B cell (primary cell): ENCODE measurements at regions not wholly inside any gene's neighbourhood (a gene's known extent, or its start where the extent isn't known, plus 50 kb on each side); places are given as distances from the start of the nearest gene placed in this dataset.

Experiments
- ATAC-seq: fragments of 200-7000 bp; cut with Tn5 transposase; one replicate; pipeline ENCODE4 v1.10.0; 2021; ENCODE audit warnings: low read depth, mild to moderate bottlenecking, moderate number of reproducible peaks, moderate library complexity
- CTCF ChIA-PET: fragments of 350-600 bp; sonication (Branson Sonifier 250); formaldehyde crosslinking; loops from one replicate; lab custom pipeline; 2021; ENCODE audit warnings: antibody characterized with exemption, inconsistent platforms; lab: Charles Lee
- POLR2A ChIA-PET: fragments of 350-600 bp; sonication (Branson Sonifier 250); formaldehyde crosslinking; loops from one replicate; lab custom pipeline; 2021; ENCODE audit warnings: antibody characterized with exemption; lab: Charles Lee
- DNase-seq: peaks from one replicate; pipeline ENCODE4 v3.0.0; 2013
- H2AFZ ChIP-seq: 2 replicates; pipeline ENCODE4 v1.6.1; 2012; ENCODE audit warnings: mild to moderate bottlenecking, low read depth, low read length; ENCODE audit not compliant: insufficient read depth, poor library complexity, severe bottlenecking
- H3K27ac ChIP-seq, 2 donors: 1 replicate in 1 of 2; 2 replicates in 1 of 2; pipeline ENCODE4 v1.5.1; 2012 to 2013; ENCODE audit warnings: low read length in 2 of 2, mild to moderate bottlenecking in 2 of 2, moderate library complexity in 1 of 2
- H3K27me3 ChIP-seq, 4 experiments: fragments of 200-600 bp in 1 of 4; sonication (generic) in 1 of 4; replicated peaks in 1 of 4; 1 replicate in 2 of 4; 2 replicates in 2 of 4; pipeline versions ENCODE4 v1.6.1 to v1.7.0; 2013 to 2016; ENCODE audit warnings: low read length in 3 of 4, mild to moderate bottlenecking in 2 of 4, mixed read lengths in 1 of 4, moderate library complexity in 1 of 4; ENCODE audit not compliant: insufficient read depth in 4 of 4, control insufficient read depth in 3 of 4; ENCODE audit errors: control extremely low read depth in 1 of 4
- H3K36me3 ChIP-seq, 2 experiments: replicated peaks in 1 of 2; 1 replicate in 1 of 2; 2 replicates in 1 of 2; pipeline versions ENCODE4 v1.6.1 to v1.7.1; 2013; ENCODE audit warnings: low read length in 1 of 2; ENCODE audit not compliant: insufficient read depth in 2 of 2, control insufficient read depth in 1 of 2; ENCODE audit errors: control extremely low read depth in 1 of 2, extremely low read depth in 1 of 2
- H3K4me1 ChIP-seq, 2 donors: fragments of 200-600 bp in 1 of 2; sonication (generic) in 1 of 2; 1 replicate in 1 of 2; 2 replicates in 1 of 2; pipeline versions ENCODE4 v1.5.1 to v1.6.1; 2013 to 2017; ENCODE audit warnings: low read length in 2 of 2; ENCODE audit not compliant: control insufficient read depth in 2 of 2, insufficient read depth in 2 of 2
- H3K4me2 ChIP-seq: replicated peaks from 2 replicates; pipeline ENCODE3; 2012; ENCODE audit warnings: mild to moderate bottlenecking, low read depth, low read length; ENCODE audit not compliant: poor library complexity, severe bottlenecking
- H3K4me3 ChIP-seq, 5 experiments: fragments of 200-600 bp in 1 of 5; sonication (generic) in 1 of 5; 1 replicate in 3 of 5; 2 replicates in 2 of 5; pipeline versions ENCODE4 v1.5.1 to v1.7.0; 2011 to 2016; ENCODE audit warnings: low read length in 4 of 5, mild to moderate bottlenecking in 4 of 5, low read depth in 2 of 5, control low read depth in 1 of 5, moderate library complexity in 1 of 5; ENCODE audit not compliant: insufficient read depth in 1 of 5; ENCODE audit errors: control extremely low read depth in 1 of 5, extremely low read depth in 1 of 5
- H3K79me2 ChIP-seq: fragments of 200-600 bp; sonication (generic); one replicate; pipeline ENCODE4 v1.6.0; 2016; ENCODE audit warnings: low read length; ENCODE audit not compliant: control insufficient read depth, insufficient read depth
- H3K9ac ChIP-seq: fragments of 200-600 bp; sonication (generic); 2 replicates; pipeline ENCODE4 v1.6.1; 2017; ENCODE audit warnings: mild to moderate bottlenecking, low read length, moderate library complexity
- H3K9me3 ChIP-seq, 3 donors: one replicate each; pipeline versions ENCODE4 v1.6.1 to v1.7.1; 2013; ENCODE audit warnings: low read length in 2 of 3; ENCODE audit not compliant: control insufficient read depth in 2 of 3, insufficient read depth in 1 of 3; ENCODE audit errors: control extremely low read depth in 1 of 3
- H4K20me1 ChIP-seq: 2 replicates; pipeline ENCODE4 v1.6.0; 2012; ENCODE audit warnings: mild to moderate bottlenecking, low read length; ENCODE audit not compliant: insufficient read depth, control insufficient read depth, poor library complexity, severe bottlenecking
- H3K27ac Mint-ChIP-seq: one replicate; pipeline ENCODE4 v1.8.0; 2021; ENCODE audit warnings: mixed read lengths
- H3K27me3 Mint-ChIP-seq: one replicate; pipeline ENCODE4 v1.8.0; 2021; ENCODE audit warnings: mixed read lengths
- H3K4me1 Mint-ChIP-seq: one replicate; pipeline ENCODE4 v1.8.0; 2021; ENCODE audit warnings: mixed read lengths
- H3K4me3 Mint-ChIP-seq: one replicate; pipeline ENCODE4 v1.8.0; 2021; ENCODE audit warnings: mixed read lengths
- H3K9me3 Mint-ChIP-seq: one replicate; pipeline ENCODE4 v1.8.0; 2022; ENCODE audit warnings: mixed read lengths; ENCODE audit not compliant: insufficient read depth
- EZH2 ChIP-seq: IDR thresholded peaks from 2 replicates; pipeline ENCODE4 v1.6.1; 2012; ENCODE audit warnings: borderline replicate concordance, low read depth, mild to moderate bottlenecking, moderate library complexity, low read length; ENCODE audit not compliant: insufficient read depth, poor library complexity, severe bottlenecking
- WGBS: methylation state at CpG from one replicate; pipeline ENCODE4 v1.1.5; 2013; ENCODE audit warnings: missing lambda C conversion rate; ENCODE audit not compliant: insufficient coverage; 5-methylcytosine and 5-hydroxymethylcytosine counted together
- intact Hi-C: fragments of 100-400 bp; cut with micrococcal nuclease; formaldehyde crosslinking; loops from one replicate; pipeline ENCODE4 v1.10.0; 2022
- TF ChIP-seq, protein P1 (sequence below): fragments of 200-600 bp; IDR thresholded peaks from one replicate; pipeline ENCODE4 v1.8.0; 2022; ENCODE audit warnings: antibody characterized with exemption, mild to moderate bottlenecking

DNA sequence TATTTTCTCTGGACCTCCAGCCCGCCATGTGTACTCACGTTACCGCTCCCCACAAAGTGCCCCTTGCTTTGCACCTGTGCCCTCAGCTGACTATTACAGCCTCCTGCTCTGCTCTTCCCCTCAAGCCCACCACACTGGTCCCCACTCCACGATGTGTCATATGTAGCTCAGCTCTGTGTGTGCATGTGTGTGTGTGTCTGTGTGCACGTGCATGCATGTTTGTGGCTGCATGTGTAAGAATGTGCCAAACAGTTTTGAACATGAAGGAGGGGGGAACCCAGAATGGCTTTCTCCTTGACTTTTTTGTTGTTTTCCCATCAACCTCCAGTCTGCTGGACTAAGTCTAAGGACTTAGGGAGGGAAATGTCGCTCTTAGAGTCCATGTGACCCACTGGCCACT lies 54.8 kb upstream of the BTRC start:
- Mint-ChIP-seq H3K27ac (no peak overlapping the region), H3K4me3 (no peak overlapping the region), H3K4me1 (no peaks in the 10 kb centered on the region), H3K27me3 (peaks cover 58% of the 10 kb centered on the region), H3K9me3 (no peaks in the 10 kb centered on the region)
- Histone ChIP-seq H3K4me1 (peaks cover 0 to 2% of the 10 kb centered on the region in 2 donors), H3K9ac (no peak overlapping the region), H3K79me2 (no peaks in the 10 kb centered on the region), H2AFZ (no peak overlapping the region), H3K27me3 (peaks cover 0 to 33% (median 8%) of the 10 kb centered on the region in 4 experiments), H3K36me3 (no peaks in the 10 kb centered on the region), H3K4me3 (no peak overlapping the region), H4K20me1 (no peaks in the 10 kb centered on the region), H3K9me3 (no peaks in the 10 kb centered on the region), H3K27ac (no peak overlapping the region), H3K4me2 (no peak overlapping the region)
- no peak for ATAC-seq
- TF ChIP-seq EZH2, result no peak
- TF ChIP-seq, protein P1, sequence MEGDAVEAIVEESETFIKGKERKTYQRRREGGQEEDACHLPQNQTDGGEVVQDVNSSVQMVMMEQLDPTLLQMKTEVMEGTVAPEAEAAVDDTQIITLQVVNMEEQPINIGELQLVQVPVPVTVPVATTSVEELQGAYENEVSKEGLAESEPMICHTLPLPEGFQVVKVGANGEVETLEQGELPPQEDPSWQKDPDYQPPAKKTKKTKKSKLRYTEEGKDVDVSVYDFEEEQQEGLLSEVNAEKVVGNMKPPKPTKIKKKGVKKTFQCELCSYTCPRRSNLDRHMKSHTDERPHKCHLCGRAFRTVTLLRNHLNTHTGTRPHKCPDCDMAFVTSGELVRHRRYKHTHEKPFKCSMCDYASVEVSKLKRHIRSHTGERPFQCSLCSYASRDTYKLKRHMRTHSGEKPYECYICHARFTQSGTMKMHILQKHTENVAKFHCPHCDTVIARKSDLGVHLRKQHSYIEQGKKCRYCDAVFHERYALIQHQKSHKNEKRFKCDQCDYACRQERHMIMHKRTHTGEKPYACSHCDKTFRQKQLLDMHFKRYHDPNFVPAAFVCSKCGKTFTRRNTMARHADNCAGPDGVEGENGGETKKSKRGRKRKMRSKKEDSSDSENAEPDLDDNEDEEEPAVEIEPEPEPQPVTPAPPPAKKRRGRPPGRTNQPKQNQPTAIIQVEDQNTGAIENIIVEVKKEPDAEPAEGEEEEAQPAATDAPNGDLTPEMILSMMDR, result no peak
- WGBS, result 87% methylated on average over 4 of the region's 6 CpGs
- DNase-seq, result no peak
- ChIA-PET POLR2A (no interaction called here), CTCF (interaction anchor here (0.7 to 1.5 kb wide), 3 partner anchors 9 to 168 kb away, joined by 3 to 7 read pairs (median 3); no protein-coding TSS in a partner anchor)
- intact Hi-C loops, result no loop called here

DNA sequence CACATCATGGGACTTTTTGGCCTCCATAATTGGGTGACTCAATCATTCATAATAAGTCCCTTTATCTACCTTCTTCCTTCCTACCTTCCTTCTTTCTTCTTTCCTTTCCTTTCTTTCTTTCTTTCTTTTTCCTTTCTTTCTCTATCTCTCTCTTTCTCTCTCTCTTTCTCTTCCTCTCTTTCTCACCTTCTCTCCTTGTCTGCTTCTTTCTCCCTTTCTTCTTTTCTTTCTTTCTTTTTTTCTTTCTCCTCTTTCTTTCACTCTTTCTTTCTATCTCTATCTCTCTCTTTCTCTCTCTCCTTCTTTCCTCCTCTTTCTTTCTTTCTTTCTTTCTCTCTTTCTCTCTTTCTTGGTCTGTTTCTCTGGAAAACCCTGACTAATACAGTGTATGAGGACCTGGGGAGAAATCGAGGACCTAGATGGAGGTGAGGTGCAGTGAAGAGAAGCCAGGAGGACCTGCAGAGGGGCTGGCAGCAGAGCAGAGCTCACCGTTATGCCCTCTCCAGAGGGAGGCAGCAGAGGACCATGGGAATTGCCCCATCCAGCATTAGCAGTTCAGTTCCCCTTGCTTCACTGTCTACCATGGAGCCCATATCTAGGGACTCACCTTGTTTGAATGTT lies 52.7 kb upstream of the BTRC start:
- Mint-ChIP-seq H3K9me3 (no peaks in the 10 kb centered on the region), H3K4me1 (no peaks in the 10 kb centered on the region), H3K27ac (no peak overlapping the region), H3K4me3 (no peak overlapping the region), H3K27me3 (peaks cover 57% of the 10 kb centered on the region)
- DNase-seq (no peak), ATAC-seq (peak; percentile 39)
- Histone ChIP-seq H3K4me1 (peaks cover 0 to 2% of the 10 kb centered on the region in 2 donors), H3K9ac (no peak overlapping the region), H2AFZ (no peak overlapping the region), H3K4me2 (no peak overlapping the region), H3K9me3 (no peaks in the 10 kb centered on the region), H4K20me1 (no peaks in the 10 kb centered on the region), H3K36me3 (no peaks in the 10 kb centered on the region), H3K79me2 (no peaks in the 10 kb centered on the region), H3K27ac (no peak overlapping the region), H3K27me3 (peaks cover 0 to 31% (median 7%) of the 10 kb centered on the region in 4 experiments), H3K4me3 (no peak overlapping the region)
- POLR2A ChIA-PET, result no interaction called here
- intact Hi-C loops, result no loop called here
- TF ChIP-seq, protein P1, result peak; percentile 36
- TF ChIP-seq EZH2, result no peak
- CTCF ChIA-PET, result interaction anchor here (1.0 to 2.0 kb wide), 3 partner anchors 9 to 269 kb away, joined by 3 to 7 read pairs (median 3); no protein-coding TSS in a partner anchor
- 27% methylated on average over 2 of the region's 2 CpGs for WGBS
